ENCODE measurements at regions not wholly inside any gene's neighbourhood (a gene's known extent, or its start where the extent isn't known, plus 50 kb on each side); places are given as distances from the start of the nearest gene placed in this dataset.

- TF ChIP-seq, protein P1, sequence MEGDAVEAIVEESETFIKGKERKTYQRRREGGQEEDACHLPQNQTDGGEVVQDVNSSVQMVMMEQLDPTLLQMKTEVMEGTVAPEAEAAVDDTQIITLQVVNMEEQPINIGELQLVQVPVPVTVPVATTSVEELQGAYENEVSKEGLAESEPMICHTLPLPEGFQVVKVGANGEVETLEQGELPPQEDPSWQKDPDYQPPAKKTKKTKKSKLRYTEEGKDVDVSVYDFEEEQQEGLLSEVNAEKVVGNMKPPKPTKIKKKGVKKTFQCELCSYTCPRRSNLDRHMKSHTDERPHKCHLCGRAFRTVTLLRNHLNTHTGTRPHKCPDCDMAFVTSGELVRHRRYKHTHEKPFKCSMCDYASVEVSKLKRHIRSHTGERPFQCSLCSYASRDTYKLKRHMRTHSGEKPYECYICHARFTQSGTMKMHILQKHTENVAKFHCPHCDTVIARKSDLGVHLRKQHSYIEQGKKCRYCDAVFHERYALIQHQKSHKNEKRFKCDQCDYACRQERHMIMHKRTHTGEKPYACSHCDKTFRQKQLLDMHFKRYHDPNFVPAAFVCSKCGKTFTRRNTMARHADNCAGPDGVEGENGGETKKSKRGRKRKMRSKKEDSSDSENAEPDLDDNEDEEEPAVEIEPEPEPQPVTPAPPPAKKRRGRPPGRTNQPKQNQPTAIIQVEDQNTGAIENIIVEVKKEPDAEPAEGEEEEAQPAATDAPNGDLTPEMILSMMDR (IDR thresholded peaks at IDR 0.05): no peak
- no peak for TF ChIP-seq POLR2A (IDR thresholded peaks at IDR 0.05)
These were observed 280.3 kb downstream of the CCDC85A start for GRCh38 chr2:56464066-56464465.
